Glutamatergic neuron (in vitro differentiated cells): ENCODE measurements at regions not wholly inside any gene's neighbourhood (a gene's known extent, or its start where the extent isn't known, plus 50 kb on each side); places are given as distances from the start of the nearest gene placed in this dataset.

Experiments
- DNase-seq: peaks from one replicate; pipeline ENCODE4 v3.0.0; 2022
- H3K27ac Mint-ChIP-seq: one replicate; pipeline ENCODE4 v1.8.0; 2020; ENCODE audit warnings: mild to moderate bottlenecking, mixed read lengths, inconsistent platforms; ENCODE audit not compliant: unreplicated experiment
- H3K27me3 Mint-ChIP-seq: one replicate; pipeline ENCODE4 v1.8.0; 2020; ENCODE audit warnings: mild to moderate bottlenecking, moderate library complexity, mixed read lengths, inconsistent platforms; ENCODE audit not compliant: unreplicated experiment
- H3K36me3 Mint-ChIP-seq: one replicate; pipeline ENCODE4 v1.8.0; 2020; ENCODE audit warnings: mild to moderate bottlenecking, mixed read lengths, inconsistent platforms; ENCODE audit not compliant: unreplicated experiment
- H3K4me1 Mint-ChIP-seq: one replicate; pipeline ENCODE4 v1.8.0; 2020; ENCODE audit warnings: mild to moderate bottlenecking, low read depth, mixed read lengths, inconsistent platforms; ENCODE audit not compliant: unreplicated experiment
- H3K4me3 Mint-ChIP-seq: one replicate; pipeline ENCODE4 v1.8.0; 2020; ENCODE audit warnings: mild to moderate bottlenecking, mixed read lengths, inconsistent platforms; ENCODE audit not compliant: unreplicated experiment
- H3K9me3 Mint-ChIP-seq: one replicate; pipeline ENCODE4 v1.8.0; 2020; ENCODE audit warnings: mild to moderate bottlenecking, moderate library complexity, mixed read lengths, inconsistent platforms; ENCODE audit not compliant: unreplicated experiment
- CTCF ChIP-seq: fragments of 200-600 bp; sonication (generic); IDR thresholded peaks from one replicate; pipeline ENCODE4 v1.5.0; 2021; ENCODE audit not compliant: partially characterized antibody, unreplicated experiment

- Mint-ChIP-seq H3K36me3 (no peaks in the 10 kb centered on the region), H3K4me3 (no peak overlapping the region)
These were observed 762.1 kb upstream of the ARGLU1 start for GRCh38 chr13:107329991-107330390.

GRCh38 chr13:107324416-107325204 lies 756.7 kb upstream of the ARGLU1 start:
- Mint-ChIP-seq H3K36me3 (no peaks in the 10 kb centered on the region), H3K27ac (no peak overlapping the region), H3K4me1 (no peaks in the 10 kb centered on the region), H3K27me3 (no peaks in the 10 kb centered on the region), H3K4me3 (no peak overlapping the region), H3K9me3 (no peaks in the 10 kb centered on the region)
- TF ChIP-seq CTCF: no peak
- no peak for DNase-seq

More at GRCh38 chr13:107329991-107330390, 762.1 kb upstream of the ARGLU1 start:
- no peaks in the 10 kb centered on the region for H3K4me1 Mint-ChIP-seq
- no peak overlapping the region for H3K27ac Mint-ChIP-seq
- no peaks in the 10 kb centered on the region for H3K9me3 Mint-ChIP-seq
- TF ChIP-seq CTCF: no peak
- H3K27me3 Mint-ChIP-seq: no peaks in the 10 kb centered on the region
- no peak for DNase-seq

- H3K36me3 Mint-ChIP-seq: no peaks in the 10 kb centered on the region
These were observed 754.3 kb upstream of the ARGLU1 start for GRCh38 chr13:107322228-107322627.

GRCh38 chr13:107305178-107305577 lies 737.2 kb upstream of the ARGLU1 start:
- no peaks in the 10 kb centered on the region for H3K27me3 Mint-ChIP-seq
- H3K4me3 Mint-ChIP-seq: no peak overlapping the region
- no peak for DNase-seq
- no peak overlapping the region for H3K27ac Mint-ChIP-seq
- H3K9me3 Mint-ChIP-seq: peaks cover 1% of the 10 kb centered on the region
- TF ChIP-seq CTCF: no peak
- H3K4me1 Mint-ChIP-seq: no peaks in the 10 kb centered on the region
- H3K36me3 Mint-ChIP-seq: no peaks in the 10 kb centered on the region

More at GRCh38 chr13:107322228-107322627, 754.3 kb upstream of the ARGLU1 start:
- no peak for DNase-seq
- TF ChIP-seq CTCF: no peak
- Mint-ChIP-seq H3K27ac (no peak overlapping the region), H3K9me3 (no peaks in the 10 kb centered on the region), H3K4me1 (no peaks in the 10 kb centered on the region), H3K4me3 (no peak overlapping the region), H3K27me3 (no peaks in the 10 kb centered on the region)

- DNase-seq: no peak
- H3K36me3 Mint-ChIP-seq: no peaks in the 10 kb centered on the region
- no peak overlapping the region for H3K4me3 Mint-ChIP-seq
- H3K4me1 Mint-ChIP-seq: no peaks in the 10 kb centered on the region
- H3K27ac Mint-ChIP-seq: no peak overlapping the region
- H3K9me3 Mint-ChIP-seq: peaks cover 1% of the 10 kb centered on the region
- no peak for TF ChIP-seq CTCF
- H3K27me3 Mint-ChIP-seq: no peaks in the 10 kb centered on the region
These were observed 733.9 kb upstream of the ARGLU1 start for GRCh38 chr13:107301724-107302374.
